Vagina (tissue), 2 donors: ENCODE measurements at regions not wholly inside any gene's neighbourhood (a gene's known extent, or its start where the extent isn't known, plus 50 kb on each side); places are given as distances from the start of the nearest gene placed in this dataset.

Experiments
- POLR2A ChIP-seq, 2 donors: fragments of 450-650 bp; IDR thresholded peaks; one replicate each; pipeline ENCODE4 v1.6.1; 2017; ENCODE audit warnings: antibody characterized with exemption in 2 of 2, mild to moderate bottlenecking in 2 of 2, moderate library complexity in 2 of 2
- POLR2AphosphoS5 ChIP-seq, 2 donors: sonication (generic); formaldehyde crosslinking; IDR thresholded peaks; one replicate each; pipeline ENCODE4 v1.9.0; 2017; ENCODE audit warnings: antibody characterized with exemption in 2 of 2, mild to moderate bottlenecking in 2 of 2, low read depth in 1 of 2; ENCODE audit not compliant: insufficient read depth in 1 of 2
- TF ChIP-seq, protein P1 (sequence below), 3 experiments: fragments of 450-650 bp in 2 of 3; fragments of 200-600 bp in 1 of 3; sonication (generic) in 1 of 3; IDR thresholded peaks; one replicate each; pipeline ENCODE4 v1.5.1; 2017 to 2019; ENCODE audit warnings: antibody characterized with exemption in 3 of 3, mild to moderate bottlenecking in 2 of 3, moderate library complexity in 2 of 3

DNA sequence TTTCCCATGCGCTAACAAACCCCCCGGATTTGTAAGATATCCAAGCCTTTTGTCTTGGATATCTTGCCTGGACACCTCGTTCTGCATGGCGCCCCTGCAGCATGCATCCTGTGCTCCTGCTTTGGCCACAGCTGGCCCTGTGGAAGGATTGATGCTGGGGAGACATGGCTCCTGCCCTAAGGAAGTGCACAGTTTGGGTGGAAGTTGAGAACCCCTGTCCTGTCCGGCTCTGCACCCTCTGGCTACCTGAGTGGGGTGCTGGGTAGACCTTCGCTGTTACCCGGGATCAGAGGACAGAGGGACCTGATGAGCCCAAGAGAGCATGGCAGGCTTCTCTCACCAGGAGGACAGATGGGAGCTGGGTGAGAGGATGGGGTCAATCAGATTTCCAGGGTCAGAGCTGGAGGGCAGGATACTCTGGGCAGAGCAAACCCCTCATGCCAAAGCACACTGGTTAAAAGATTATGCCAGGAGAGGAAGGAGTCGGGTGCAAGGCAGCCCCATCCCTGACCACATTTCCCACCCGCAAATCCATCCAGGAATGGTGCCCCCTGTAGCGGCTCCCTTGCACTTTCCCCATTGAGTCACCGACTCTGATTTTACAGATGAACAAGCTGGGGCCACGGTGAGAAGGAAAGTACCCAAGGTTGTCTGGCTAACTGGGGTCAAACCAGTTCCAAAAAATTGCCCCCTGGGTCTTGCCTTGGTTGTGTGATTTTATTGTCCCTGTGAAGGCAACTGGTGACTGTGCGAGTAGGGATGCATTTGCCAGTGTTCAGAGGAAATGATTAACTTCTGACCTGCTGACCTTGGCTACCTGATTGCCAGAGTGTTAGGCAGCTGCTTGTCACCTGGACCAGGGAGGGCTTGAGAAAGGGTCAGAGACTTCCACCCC is 290.1 kb upstream of the ZMIZ1 start:
- TF ChIP-seq POLR2A (IDR thresholded peaks at IDR 0.05), result no peak
- no peak for TF ChIP-seq POLR2AphosphoS5 (IDR thresholded peaks at IDR 0.05; ENCODE audit: insufficient read depth in 1 of 2, low read depth in 1 of 2)
- TF ChIP-seq, protein P1, sequence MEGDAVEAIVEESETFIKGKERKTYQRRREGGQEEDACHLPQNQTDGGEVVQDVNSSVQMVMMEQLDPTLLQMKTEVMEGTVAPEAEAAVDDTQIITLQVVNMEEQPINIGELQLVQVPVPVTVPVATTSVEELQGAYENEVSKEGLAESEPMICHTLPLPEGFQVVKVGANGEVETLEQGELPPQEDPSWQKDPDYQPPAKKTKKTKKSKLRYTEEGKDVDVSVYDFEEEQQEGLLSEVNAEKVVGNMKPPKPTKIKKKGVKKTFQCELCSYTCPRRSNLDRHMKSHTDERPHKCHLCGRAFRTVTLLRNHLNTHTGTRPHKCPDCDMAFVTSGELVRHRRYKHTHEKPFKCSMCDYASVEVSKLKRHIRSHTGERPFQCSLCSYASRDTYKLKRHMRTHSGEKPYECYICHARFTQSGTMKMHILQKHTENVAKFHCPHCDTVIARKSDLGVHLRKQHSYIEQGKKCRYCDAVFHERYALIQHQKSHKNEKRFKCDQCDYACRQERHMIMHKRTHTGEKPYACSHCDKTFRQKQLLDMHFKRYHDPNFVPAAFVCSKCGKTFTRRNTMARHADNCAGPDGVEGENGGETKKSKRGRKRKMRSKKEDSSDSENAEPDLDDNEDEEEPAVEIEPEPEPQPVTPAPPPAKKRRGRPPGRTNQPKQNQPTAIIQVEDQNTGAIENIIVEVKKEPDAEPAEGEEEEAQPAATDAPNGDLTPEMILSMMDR (IDR thresholded peaks at IDR 0.05), result no peak
